Fibroblast of skin of back (primary cell): ENCODE measurements at regions not wholly inside any gene's neighbourhood (a gene's known extent, or its start where the extent isn't known, plus 50 kb on each side); places are given as distances from the start of the nearest gene placed in this dataset.

Experiments
- DNase-seq: peaks from one replicate; pipeline ENCODE4 v3.0.0-alpha.2; 2013

DNA sequence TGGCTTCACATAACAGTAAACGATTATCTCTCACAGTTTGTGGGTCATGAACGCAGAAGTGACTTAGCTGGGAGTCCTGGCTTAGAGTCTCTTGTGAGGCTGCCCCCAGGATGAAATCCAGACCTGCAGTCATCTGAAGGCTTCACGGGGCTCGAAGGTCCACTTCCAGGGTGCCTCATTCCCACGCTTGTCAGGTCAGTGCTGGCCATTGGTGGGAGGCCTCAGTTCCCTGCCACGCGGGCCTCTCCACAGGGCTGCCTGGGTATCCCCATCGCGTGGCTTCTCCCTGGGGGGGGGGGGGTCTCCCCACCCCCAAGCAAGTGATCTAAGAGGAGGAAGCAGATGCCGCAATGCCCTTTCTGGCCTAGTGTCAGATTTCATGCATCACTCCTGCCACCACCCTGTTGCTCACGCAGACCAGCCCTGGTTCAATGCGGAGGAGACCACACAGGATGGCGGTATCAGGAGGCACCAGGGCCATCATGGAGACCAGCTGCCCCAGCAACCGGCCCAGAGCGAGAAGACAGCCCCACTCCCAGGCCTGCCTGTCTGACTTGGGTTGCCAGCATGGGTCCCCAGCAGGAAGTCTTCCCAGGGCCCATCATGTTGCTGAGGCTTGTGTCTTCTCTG lies 77.3 kb upstream of the CDH5 start:
- DNase-seq: no peak

DNA sequence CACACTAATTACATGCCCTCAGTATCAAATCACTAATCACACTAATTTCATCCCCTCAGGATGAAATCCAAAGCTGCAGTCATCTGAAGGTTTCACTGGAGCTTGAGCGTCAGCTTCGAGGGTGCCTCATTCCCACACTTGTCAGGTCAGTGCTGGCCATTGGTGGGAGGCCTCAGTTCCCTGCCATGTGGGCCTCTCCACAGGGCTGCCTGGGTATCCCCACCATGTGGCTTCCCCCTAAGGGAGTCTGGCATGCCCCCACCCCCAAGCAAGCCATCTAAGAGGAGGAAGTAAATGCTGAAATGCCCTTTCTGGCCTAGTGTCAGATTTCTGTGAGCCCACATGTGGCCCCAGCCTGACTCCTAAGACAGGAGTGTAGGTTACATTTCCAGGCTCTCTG lies 78.6 kb upstream of the CDH5 start:
- no peak for DNase-seq

- DNase-seq: no peak
Observed at GRCh38 chr16:66287416-66287815, 79.1 kb upstream of the CDH5 start.

DNA sequence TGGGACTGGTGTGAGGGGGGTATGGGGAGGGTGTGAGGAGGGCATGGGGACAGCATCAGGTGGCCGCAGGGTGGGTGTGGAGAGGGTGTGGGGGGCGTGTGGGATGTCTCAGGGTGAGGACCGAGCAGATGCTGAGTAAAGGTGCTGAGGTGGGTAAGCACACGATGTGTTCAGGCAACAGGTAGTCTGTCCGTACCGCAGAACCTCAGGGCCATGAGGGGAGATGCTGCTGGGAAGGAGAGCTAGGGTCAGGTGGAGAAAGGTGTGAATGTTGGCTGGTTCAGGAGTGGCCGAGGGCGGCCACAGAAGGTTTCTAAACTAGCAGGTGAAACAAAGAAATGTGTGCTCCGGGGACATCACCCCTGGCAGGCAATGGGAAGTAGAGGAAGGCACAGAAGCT lies 80.0 kb upstream of the CDH5 start:
- no peak for DNase-seq

GRCh38 chr16:66278604-66279262 lies 87.8 kb upstream of the CDH5 start:
- no peak for DNase-seq

- no peak for DNase-seq
Observed at GRCh38 chr16:66278111-66278531, 88.4 kb upstream of the CDH5 start.

GRCh38 chr16:66277311-66278070 lies 89.0 kb upstream of the CDH5 start:
- DNase-seq: no peak

DNA sequence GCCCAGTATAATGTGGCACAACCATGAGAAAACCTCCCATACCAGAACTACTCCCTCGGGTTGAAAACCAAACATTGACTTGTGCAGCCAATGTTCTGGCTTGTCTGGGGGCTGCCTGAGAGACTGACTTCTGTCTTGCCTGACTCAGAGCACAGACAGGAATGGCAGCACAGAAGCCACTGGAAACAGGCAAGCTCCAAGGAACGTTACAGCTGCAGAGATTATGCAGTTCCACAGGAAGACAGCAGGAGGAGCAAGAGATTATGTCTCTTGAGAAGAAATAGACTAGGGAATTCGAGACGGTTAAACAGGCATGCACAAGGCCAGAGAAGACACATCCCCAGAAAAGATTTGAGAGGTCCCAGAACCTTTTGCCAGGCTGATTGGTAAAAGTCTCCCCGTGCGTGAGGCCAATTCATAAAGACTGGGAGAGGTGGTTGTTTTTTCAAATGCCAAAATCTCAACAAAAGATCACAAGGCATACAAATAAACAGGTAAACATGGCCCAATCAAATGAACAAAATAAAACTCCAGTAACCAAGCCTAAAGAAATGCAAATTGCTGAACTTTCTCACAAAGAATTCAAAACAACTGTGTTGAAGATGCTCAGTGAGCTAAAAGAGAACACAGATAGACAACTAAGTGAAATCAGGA lies 90.6 kb upstream of the CDH5 start:
- peak; percentile 87 for DNase-seq

DNA sequence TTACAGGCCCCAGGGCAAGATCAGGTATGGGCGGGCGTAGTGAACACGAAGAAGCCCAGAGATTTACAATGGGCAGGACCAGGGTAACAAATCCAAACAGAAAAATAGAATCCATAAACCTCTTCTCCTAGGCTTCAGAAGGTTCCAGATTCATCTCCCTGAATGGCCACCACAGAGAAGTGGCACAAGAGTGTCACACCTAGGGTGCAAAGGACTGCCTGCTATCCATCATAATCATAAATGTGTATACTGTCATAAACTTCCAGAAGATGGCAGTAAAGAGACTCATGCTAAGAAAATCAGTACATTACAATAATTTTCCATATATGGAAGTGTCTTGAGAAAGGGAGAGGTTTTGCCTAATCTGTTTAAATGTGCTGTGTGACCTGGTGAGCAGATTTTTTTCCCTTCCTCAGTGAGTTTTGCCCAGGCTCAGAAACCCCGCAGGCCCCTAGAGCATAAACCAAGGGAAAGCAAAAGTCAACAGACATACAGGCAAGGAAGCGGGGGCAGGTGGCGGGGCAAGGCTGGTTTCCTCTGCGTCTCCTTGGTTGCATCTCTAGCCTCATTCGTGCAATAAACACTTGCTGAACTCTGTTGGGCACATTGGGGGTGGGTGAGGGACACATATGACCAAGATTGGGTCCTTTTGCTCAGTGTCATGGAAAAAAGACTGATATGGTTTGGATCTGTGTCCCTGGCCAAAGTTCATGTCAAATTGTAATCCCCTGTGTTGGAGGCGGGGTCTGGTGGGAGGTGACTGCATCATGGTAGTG lies 92.0 kb upstream of the CDH5 start:
- DNase-seq: peak; percentile 65

- peak; percentile 56 for DNase-seq
Observed at GRCh38 chr16:66273644-66274334, 92.7 kb upstream of the CDH5 start.

GRCh38 chr16:66273053-66273452 lies 93.4 kb upstream of the CDH5 start:
- no peak for DNase-seq

DNA sequence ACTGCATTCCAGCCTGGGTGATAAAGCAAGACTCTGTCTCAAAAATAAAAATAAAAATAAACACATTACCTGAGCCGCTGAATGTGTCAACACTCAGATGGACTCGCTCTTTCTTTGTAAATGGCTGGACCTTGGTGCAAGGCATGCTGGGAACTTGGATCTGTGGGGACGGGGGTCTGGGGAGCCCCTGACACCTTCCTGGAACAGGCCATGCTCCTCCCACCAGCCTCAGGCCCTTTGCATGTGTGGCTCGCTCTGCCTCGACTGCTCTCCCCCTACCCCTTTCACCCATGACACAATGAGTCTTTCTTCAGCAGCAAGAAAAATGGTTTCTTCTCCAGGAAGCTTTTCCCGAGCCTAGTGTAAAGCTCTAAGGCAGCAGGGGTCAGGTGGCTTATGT lies 94.0 kb upstream of the CDH5 start:
- DNase-seq: no peak

- peak; percentile 62 for DNase-seq
Observed at GRCh38 chr16:66271074-66272060, 95.1 kb upstream of the CDH5 start.

DNA sequence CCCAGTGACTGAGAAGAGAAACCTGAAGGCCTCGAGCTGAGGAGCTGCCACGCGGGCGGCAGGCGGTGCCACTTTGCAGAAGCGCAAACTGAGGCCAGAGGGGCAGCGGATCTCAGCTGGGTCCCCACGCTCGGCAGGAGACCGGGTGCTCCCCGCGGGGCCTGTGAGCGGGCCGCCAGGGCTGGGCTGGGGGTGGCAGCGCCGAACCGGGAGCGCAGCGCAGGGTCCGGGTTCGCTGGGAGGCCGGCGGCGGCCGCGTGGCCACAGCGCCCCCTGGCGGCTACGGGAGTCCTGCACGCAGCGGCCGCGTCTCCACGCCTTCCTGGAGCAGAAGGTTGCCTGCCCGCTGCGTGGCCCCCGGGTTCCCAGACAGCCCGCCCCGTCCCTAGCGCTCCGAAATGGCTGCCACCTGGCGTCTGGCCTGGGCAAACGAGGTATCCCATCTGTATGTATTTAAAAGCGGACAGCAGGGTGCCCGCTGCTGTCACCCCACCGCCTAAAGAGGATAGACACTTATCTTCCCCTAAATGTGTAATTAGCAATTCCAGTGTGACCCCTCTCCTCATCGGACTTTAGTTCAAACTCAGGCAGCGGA lies 96.1 kb upstream of the CDH5 start:
- peak; percentile 74 for DNase-seq

GRCh38 chr16:66269617-66270332 lies 96.7 kb upstream of the CDH5 start:
- peak; percentile 48 for DNase-seq

DNA sequence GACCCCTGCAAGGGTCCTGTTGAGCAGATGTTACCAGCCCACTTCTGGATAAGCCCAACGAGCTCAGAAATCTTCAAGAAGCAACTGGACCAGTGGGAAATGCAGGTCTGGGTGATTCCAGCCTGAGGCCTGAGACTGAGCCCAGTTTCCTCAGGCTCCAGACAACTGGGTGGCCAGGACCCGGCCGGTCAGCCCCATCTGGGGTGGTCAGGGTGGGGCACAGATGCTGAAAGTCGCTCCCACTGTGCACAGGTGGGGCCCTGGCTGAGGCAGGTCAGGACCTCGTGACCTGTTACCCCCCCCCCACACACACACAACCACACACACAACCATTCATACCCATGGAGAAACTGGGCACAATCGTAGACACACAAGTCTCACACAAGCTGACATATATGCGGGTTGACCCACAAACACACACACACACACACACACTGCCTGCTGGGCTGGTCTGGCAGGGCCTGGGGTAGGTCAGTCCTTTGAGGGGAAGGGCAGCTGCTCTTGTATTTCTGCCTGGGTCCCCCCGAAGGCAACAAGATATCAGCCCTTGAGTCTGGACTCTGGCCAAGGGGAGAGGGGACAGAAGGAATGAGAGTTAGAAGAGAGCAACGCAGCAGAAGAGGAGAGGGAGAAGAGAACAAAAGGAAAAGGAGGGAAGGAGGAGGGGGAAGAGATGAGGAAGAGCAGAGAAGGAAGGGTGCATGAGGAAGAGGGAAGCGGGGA lies 99.0 kb upstream of the CDH5 start:
- DNase-seq: no peak

DNA sequence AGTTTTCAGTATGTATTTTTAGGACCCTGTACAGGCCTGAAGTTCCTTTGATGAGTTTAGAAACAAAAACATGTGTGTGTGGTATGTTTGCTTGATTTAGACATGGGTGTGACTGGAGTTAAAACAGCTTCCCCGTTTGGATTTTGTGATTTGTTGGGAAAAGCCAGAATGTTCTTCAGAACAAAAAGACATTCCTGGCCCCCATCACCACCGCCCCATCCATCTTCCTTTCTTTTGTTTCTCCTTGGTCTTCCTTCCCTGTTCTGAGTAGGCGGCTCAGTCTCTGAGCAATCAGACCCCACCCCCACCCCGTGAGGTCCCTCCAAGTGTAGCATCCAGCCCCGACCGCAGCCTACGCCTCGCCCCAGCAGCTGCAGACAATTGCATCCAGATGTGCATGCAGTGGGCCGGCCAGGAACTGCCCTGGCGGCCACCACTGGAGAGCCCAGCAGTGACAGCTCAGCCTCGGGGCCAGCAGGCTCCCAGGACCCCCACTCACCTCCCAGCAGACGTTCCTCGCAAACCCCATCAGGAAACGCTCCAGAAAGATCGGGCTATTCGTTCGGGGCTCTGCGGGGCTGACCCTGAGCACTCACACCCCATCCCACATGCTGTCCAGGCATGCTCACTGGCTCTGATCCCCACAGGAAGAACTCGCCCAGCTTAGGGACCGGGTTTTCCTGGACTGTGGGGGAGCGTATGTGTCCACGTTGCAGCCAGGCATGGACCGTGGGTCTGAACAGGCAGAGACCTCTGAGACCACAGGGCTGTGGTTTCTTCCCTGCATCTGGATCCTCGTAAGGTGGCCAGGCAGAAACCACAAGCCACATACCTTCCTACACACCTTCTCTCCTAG lies 99.8 kb upstream of the CDH5 start:
- DNase-seq: peak; percentile 93
